Stimulated activated CD8-positive, alpha-beta memory T cell treated with anti-CD3 and anti-CD28 coated beads, Interleukin-7, amount 100 ng/mL, for 48 hours (primary cell): ENCODE measurements at regions not wholly inside any gene's neighbourhood (a gene's known extent, or its start where the extent isn't known, plus 50 kb on each side); places are given as distances from the start of the nearest gene placed in this dataset.
"Not testable (repeated sequence)": the region's sequence is repeated elsewhere in the genome, so short reads cannot be mapped to it uniquely, and the experiment has no call there.

Experiments
- DNase-seq, 2 donors: peaks; one replicate each; pipeline ENCODE4 v3.0.0-alpha.2; 2020; ENCODE audit warnings: low read depth in 1 of 2; ENCODE audit errors: extremely low read depth in 1 of 2

GRCh38 chr13:82467626-82468025, 1414.6 kb downstream of the SLITRK1 start:
- no peak for DNase-seq

- DNase-seq: not testable (repeated sequence)
These were observed 1422.7 kb downstream of the SLITRK1 start for GRCh38 chr13:82459575-82459974.

GRCh38 chr13:82458169-82458568, 1424.1 kb downstream of the SLITRK1 start:
- no peak for DNase-seq

- not testable (repeated sequence) for DNase-seq
These were observed 1424.7 kb downstream of the SLITRK1 start for GRCh38 chr13:82457548-82457947.

- no peak for DNase-seq
These were observed 1434.7 kb downstream of the SLITRK1 start for GRCh38 chr13:82447416-82448077.

- DNase-seq: no peak
These were observed 1442.9 kb downstream of the SLITRK1 start for GRCh38 chr13:82439159-82439904.

GRCh38 chr13:82438320-82438719, 1444.0 kb downstream of the SLITRK1 start:
- DNase-seq: no peak

GRCh38 chr13:82436099-82436585, 1446.1 kb downstream of the SLITRK1 start:
- DNase-seq: no peak

- no peak for DNase-seq
These were observed 1449.3 kb downstream of the SLITRK1 start for GRCh38 chr13:82432949-82433348.

GRCh38 chr13:82412749-82413148, 1469.5 kb downstream of the SLITRK1 start:
- DNase-seq: no peak

GRCh38 chr13:82407321-82407720, 1475.0 kb downstream of the SLITRK1 start:
- DNase-seq: no peak

- DNase-seq: no peak
These were observed 1507.6 kb downstream of the SLITRK1 start for GRCh38 chr13:82374719-82375118.

GRCh38 chr13:82370316-82370715, 1512.0 kb downstream of the SLITRK1 start:
- no peak for DNase-seq

GRCh38 chr13:82364525-82364924, 1517.7 kb downstream of the SLITRK1 start:
- DNase-seq: no peak

GRCh38 chr13:82358284-82358683, 1524.0 kb downstream of the SLITRK1 start:
- no peak for DNase-seq

- DNase-seq: no peak
These were observed 1525.4 kb downstream of the SLITRK1 start for GRCh38 chr13:82356667-82357410.

- no peak for DNase-seq
These were observed 1537.4 kb downstream of the SLITRK1 start for GRCh38 chr13:82344867-82345266.

- no peak for DNase-seq
These were observed 1541.2 kb downstream of the SLITRK1 start for GRCh38 chr13:82341116-82341515.

- no peak for DNase-seq
These were observed 1551.8 kb downstream of the SLITRK1 start for GRCh38 chr13:82330499-82330898.

GRCh38 chr13:82323101-82323500, 1559.2 kb downstream of the SLITRK1 start:
- DNase-seq: no peak

- DNase-seq: no peak
These were observed 1576.7 kb downstream of the SLITRK1 start for GRCh38 chr13:82305588-82305987.

- no peak for DNase-seq
These were observed 1584.2 kb downstream of the SLITRK1 start for GRCh38 chr13:82298106-82298505.
